Fibroblast of lung (primary cell): ENCODE measurements at regions not wholly inside any gene's neighbourhood (a gene's known extent, or its start where the extent isn't known, plus 50 kb on each side); places are given as distances from the start of the nearest gene placed in this dataset.

ENCODE experiments used
- DNase-seq, 2 donors: peaks; one replicate each; pipeline versions ENCODE4 v3.0.0 to v3.0.0-alpha.2; 2010; ENCODE audit warnings: low read depth in 2 of 2
- H2AFZ ChIP-seq: 2 replicates; pipeline ENCODE4 v1.5.1; 2012; ENCODE audit warnings: low read length, control low read depth, inconsistent platforms
- H3K27ac ChIP-seq: 2 replicates; pipeline ENCODE4 v1.5.1; 2011; ENCODE audit warnings: low read length, control low read depth; ENCODE audit not compliant: insufficient read depth
- H3K27me3 ChIP-seq: 2 replicates; pipeline ENCODE4 v1.5.1; 2011; ENCODE audit warnings: mild to moderate bottlenecking, low read length; ENCODE audit not compliant: control insufficient read depth, insufficient read depth
- H3K36me3 ChIP-seq: 2 replicates; pipeline ENCODE4 v1.5.1; 2011; ENCODE audit warnings: low read length; ENCODE audit not compliant: control insufficient read depth, insufficient read depth
- H3K4me1 ChIP-seq: 2 replicates; pipeline ENCODE4 v1.5.1; 2011; ENCODE audit warnings: low read length; ENCODE audit not compliant: control insufficient read depth, insufficient read depth; ENCODE audit errors: extremely low read depth
- H3K4me2 ChIP-seq: 2 replicates; pipeline ENCODE4 v1.5.1; 2011; ENCODE audit warnings: low read length, control low read depth; ENCODE audit not compliant: insufficient read depth; ENCODE audit errors: extremely low read depth
- H3K4me3 ChIP-seq, 4 experiments: fragments of 200-600 bp in 1 of 4; sonication (generic) in 1 of 4; replicated peaks in 1 of 4; 2 replicates each; pipeline ENCODE4 v1.5.1; 2011 to 2016; ENCODE audit warnings: low read length in 4 of 4, low read depth in 3 of 4, mild to moderate bottlenecking in 3 of 4, control low read depth in 2 of 4, inconsistent platforms in 1 of 4, mixed read lengths in 1 of 4; ENCODE audit not compliant: insufficient read depth in 1 of 4; ENCODE audit errors: control extremely low read depth in 1 of 4
- H3K79me2 ChIP-seq: 2 replicates; pipeline ENCODE4 v1.5.1; 2012; ENCODE audit warnings: mild to moderate bottlenecking, low read length, inconsistent platforms; ENCODE audit not compliant: control insufficient read depth, insufficient read depth
- H3K9ac ChIP-seq: 2 replicates; pipeline ENCODE4 v1.5.1; 2011; ENCODE audit warnings: mild to moderate bottlenecking, low read length, control low read depth; ENCODE audit not compliant: insufficient read depth
- H3K9me3 ChIP-seq: 2 replicates; pipeline ENCODE4 v1.5.1; 2012; ENCODE audit warnings: low read depth, low read length; ENCODE audit not compliant: control insufficient read depth, insufficient read depth
- H4K20me1 ChIP-seq: 2 replicates; pipeline ENCODE4 v1.5.1; 2011; ENCODE audit warnings: low read length; ENCODE audit not compliant: control insufficient read depth, insufficient read depth; ENCODE audit errors: extremely low read depth
- CTCF ChIP-seq, 2 donors: IDR thresholded peaks in 1 of 2; conservative IDR thresholded peaks in 1 of 2; 1 replicate in 1 of 2; 2 replicates in 1 of 2; pipeline ENCODE4 v1.5.1; 2011 to 2012; ENCODE audit warnings: low read length in 2 of 2, control low read depth in 1 of 2, inconsistent platforms in 1 of 2, low read depth in 1 of 2, mild to moderate bottlenecking in 1 of 2
- EZH2 ChIP-seq: IDR thresholded peaks from 2 replicates; pipeline ENCODE4 v1.5.1; 2012; ENCODE audit warnings: low read length, control low read depth, mild to moderate bottlenecking; ENCODE audit errors: missing control alignments

GRCh38 chr1:229063154-229063773, 207.6 kb upstream of the RAB4A start:
- no peak for DNase-seq
- Histone ChIP-seq H3K27me3 (no peaks in the 10 kb centered on the region), H3K9ac (no peak overlapping the region), H3K4me1 (no peaks in the 10 kb centered on the region), H3K79me2 (no peaks in the 10 kb centered on the region), H3K9me3 (no peaks in the 10 kb centered on the region), H2AFZ (no peak overlapping the region), H3K27ac (no peak overlapping the region), H4K20me1 (no peaks in the 10 kb centered on the region), H3K4me2 (no peak overlapping the region), H3K4me3 (no peak overlapping the region), H3K36me3 (no peaks in the 10 kb centered on the region)
- no peak for TF ChIP-seq CTCF (conservative IDR thresholded peaks at IDR 0.05 in 1 of 2, IDR thresholded peaks at IDR 0.05 in 1 of 2; ENCODE audit: low read depth in 1 of 2, low read length in 2 of 2)
- TF ChIP-seq EZH2 = no peak

- no peak for DNase-seq
- Histone ChIP-seq H3K9ac (no peak overlapping the region), H2AFZ (no peak overlapping the region), H3K36me3 (no peaks in the 10 kb centered on the region), H3K79me2 (no peaks in the 10 kb centered on the region), H3K4me2 (no peak overlapping the region), H3K27me3 (no peaks in the 10 kb centered on the region), H3K4me3 (no peak overlapping the region), H4K20me1 (no peaks in the 10 kb centered on the region), H3K27ac (no peak overlapping the region), H3K9me3 (no peaks in the 10 kb centered on the region), H3K4me1 (no peaks in the 10 kb centered on the region)
- no peak for TF ChIP-seq EZH2
- no peak for TF ChIP-seq CTCF (conservative IDR thresholded peaks at IDR 0.05 in 1 of 2, IDR thresholded peaks at IDR 0.05 in 1 of 2; ENCODE audit: low read depth in 1 of 2, low read length in 2 of 2)
Observed at GRCh38 chr1:229064320-229065168, 206.4 kb upstream of the RAB4A start.

GRCh38 chr1:229065613-229066012, 205.3 kb upstream of the RAB4A start:
- Histone ChIP-seq H3K27ac (no peak overlapping the region), H2AFZ (no peak overlapping the region), H4K20me1 (no peaks in the 10 kb centered on the region), H3K27me3 (no peaks in the 10 kb centered on the region), H3K4me3 (no peak overlapping the region), H3K4me1 (no peaks in the 10 kb centered on the region), H3K9me3 (no peaks in the 10 kb centered on the region), H3K79me2 (no peaks in the 10 kb centered on the region), H3K4me2 (no peak overlapping the region), H3K36me3 (no peaks in the 10 kb centered on the region), H3K9ac (no peak overlapping the region)
- no peak for TF ChIP-seq CTCF (conservative IDR thresholded peaks at IDR 0.05 in 1 of 2, IDR thresholded peaks at IDR 0.05 in 1 of 2; ENCODE audit: low read depth in 1 of 2, low read length in 2 of 2)
- no peak for TF ChIP-seq EZH2
- no peak for DNase-seq
